ENCODE measurements at regions not wholly inside any gene's neighbourhood (a gene's known extent, or its start where the extent isn't known, plus 50 kb on each side); places are given as distances from the start of the nearest gene placed in this dataset.
"Not testable (repeated sequence)": the region's sequence is repeated elsewhere in the genome, so short reads cannot be mapped to it uniquely, and the experiment has no call there.

DNA sequence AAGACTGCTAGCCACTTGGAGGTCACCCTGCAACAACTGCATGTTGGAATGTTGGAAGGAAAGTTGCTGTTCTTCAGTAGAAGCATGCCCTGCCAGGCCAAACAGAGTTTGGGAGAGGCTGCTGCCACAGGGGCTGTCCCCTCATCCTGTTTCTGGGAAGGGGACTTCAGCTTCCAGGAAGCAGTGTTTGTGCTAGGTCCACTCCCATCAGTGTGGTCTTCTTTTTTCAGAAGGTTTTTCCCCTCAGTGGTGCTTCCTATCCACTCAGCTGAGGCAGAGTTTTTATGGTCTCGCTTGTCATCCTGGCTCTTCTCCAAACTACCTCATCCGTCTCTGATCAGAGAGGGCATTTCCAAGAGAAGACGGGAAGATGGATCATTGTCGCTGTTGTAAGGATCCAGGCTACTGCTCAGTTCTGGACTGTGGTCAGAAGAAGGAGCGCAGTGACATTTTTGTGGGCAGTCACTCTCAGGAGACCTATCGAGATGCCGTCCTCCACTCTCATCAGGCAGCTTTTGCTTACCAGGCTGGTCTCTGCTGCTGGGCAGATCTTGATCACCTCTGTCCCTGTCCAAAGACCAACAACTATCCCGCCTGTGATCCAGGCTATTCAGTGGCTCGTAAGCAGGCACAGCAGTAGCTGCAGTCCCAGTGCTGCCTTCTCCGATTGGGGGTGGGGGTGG is 97.8 kb upstream of the C5orf63 start:
- intact Hi-C loops (cut with DNase I; ENCODE audit: low total_unique reads) = no loop called here
- H3K9me3 ChIP-seq = peaks cover 0 to 6% (median 4%) of the 10 kb centered on the region in 3 donors
- DNase-seq = no peak
- H3K27me3 ChIP-seq = no peaks in the 10 kb centered on the region
- TF ChIP-seq, protein P1, sequence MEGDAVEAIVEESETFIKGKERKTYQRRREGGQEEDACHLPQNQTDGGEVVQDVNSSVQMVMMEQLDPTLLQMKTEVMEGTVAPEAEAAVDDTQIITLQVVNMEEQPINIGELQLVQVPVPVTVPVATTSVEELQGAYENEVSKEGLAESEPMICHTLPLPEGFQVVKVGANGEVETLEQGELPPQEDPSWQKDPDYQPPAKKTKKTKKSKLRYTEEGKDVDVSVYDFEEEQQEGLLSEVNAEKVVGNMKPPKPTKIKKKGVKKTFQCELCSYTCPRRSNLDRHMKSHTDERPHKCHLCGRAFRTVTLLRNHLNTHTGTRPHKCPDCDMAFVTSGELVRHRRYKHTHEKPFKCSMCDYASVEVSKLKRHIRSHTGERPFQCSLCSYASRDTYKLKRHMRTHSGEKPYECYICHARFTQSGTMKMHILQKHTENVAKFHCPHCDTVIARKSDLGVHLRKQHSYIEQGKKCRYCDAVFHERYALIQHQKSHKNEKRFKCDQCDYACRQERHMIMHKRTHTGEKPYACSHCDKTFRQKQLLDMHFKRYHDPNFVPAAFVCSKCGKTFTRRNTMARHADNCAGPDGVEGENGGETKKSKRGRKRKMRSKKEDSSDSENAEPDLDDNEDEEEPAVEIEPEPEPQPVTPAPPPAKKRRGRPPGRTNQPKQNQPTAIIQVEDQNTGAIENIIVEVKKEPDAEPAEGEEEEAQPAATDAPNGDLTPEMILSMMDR (IDR thresholded peaks at IDR 0.05) = no peak
- H3K4me1 ChIP-seq = no peaks in the 10 kb centered on the region
- no peaks in the 10 kb centered on the region for H3K36me3 ChIP-seq
- no peak overlapping the region for H3K4me3 ChIP-seq
- no peak overlapping the region for H3K27ac ChIP-seq

DNA sequence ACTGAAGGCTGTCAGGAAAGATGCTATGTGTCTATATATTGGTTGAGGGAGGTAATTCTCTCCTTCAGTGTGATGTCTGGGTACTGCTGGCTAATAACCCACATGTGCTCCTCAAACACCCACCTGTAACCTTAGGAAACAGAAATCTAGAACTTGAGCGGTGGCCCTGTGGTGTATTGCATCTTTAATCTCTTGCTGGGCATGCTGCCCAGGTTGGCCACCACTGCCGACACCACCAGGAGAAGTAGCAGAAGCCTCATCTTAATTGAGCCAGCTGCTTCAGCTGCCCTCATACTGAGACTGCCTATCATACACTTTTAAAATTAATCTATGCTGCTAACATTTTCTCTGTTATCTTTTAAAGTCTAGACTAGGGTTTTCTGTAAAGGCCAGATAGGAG is 103.5 kb upstream of the C5orf63 start:
- Histone ChIP-seq H3K4me3 (no peak overlapping the region), H3K27me3 (peaks cover 0 to 3% of the 10 kb centered on the region in 2 donors), H3K9me3 (peaks cover 0 to 6% (median 4%) of the 10 kb centered on the region in 3 donors), H3K27ac (no peak overlapping the region), H3K4me1 (no peaks in the 10 kb centered on the region), H3K36me3 (no peaks in the 10 kb centered on the region)
- TF ChIP-seq, protein P1 (IDR thresholded peaks at IDR 0.05) = no peak
- intact Hi-C loops (cut with DNase I; ENCODE audit: low total_unique reads) = no loop called here
- DNase-seq = no peak

DNA sequence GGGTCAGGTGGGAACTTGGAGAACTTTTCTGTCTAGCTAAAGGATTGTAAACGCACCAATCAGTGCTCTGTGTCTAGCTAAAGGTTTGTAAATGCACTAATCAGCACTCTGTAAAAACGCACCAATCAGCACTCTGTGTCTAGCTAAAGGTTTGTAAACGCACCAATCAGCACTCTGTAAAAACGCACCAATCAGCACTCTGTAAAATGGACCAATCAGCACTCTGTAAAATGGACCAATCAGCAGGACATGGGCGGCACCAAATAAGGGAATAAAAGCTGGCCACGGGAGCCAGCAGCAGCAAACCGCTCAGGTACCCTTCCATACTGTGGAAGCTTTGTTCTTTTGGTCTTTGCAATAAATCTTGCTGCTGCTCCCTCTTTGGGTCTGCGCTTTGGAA is 108.0 kb upstream of the MEGF10 start:
- H3K27me3 ChIP-seq; H3K9me3 ChIP-seq; DNase-seq; H3K4me1 ChIP-seq; intact Hi-C loops (cut with DNase I; ENCODE audit: low total_unique reads); H3K4me3 ChIP-seq; H3K27ac ChIP-seq; H3K36me3 ChIP-seq: not testable (repeated sequence)

DNA sequence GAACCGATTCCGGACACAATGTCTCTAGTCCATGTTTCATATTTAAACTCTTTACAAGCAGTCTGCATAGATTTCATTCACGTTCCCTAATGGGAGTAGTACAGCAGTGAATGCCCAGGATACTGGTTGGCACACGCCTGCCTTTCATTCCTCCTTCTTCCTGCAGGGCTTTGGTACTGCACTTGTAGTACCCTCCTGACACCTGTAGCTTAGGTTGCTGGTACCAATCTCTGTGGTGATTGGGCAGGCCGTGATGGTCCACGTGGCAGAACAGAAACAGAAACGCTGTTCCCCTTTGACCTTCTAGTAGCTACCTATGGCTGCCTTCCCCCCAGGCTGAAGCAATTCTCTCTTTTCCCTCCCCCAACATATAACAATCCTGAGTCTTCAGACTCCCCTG is 107.3 kb upstream of the MEGF10 start:
- no peak overlapping the region for H3K4me3 ChIP-seq
- no peaks in the 10 kb centered on the region for H3K9me3 ChIP-seq
- intact Hi-C loops (cut with DNase I; ENCODE audit: low total_unique reads) = no loop called here
- no peaks in the 10 kb centered on the region for H3K4me1 ChIP-seq
- no peak overlapping the region for H3K27ac ChIP-seq
- no peak for DNase-seq
- peaks cover 0 to 3% of the 10 kb centered on the region in 2 donors for H3K27me3 ChIP-seq
- TF ChIP-seq, protein P1 (IDR thresholded peaks at IDR 0.05) = no peak
- H3K36me3 ChIP-seq = no peaks in the 10 kb centered on the region

DNA sequence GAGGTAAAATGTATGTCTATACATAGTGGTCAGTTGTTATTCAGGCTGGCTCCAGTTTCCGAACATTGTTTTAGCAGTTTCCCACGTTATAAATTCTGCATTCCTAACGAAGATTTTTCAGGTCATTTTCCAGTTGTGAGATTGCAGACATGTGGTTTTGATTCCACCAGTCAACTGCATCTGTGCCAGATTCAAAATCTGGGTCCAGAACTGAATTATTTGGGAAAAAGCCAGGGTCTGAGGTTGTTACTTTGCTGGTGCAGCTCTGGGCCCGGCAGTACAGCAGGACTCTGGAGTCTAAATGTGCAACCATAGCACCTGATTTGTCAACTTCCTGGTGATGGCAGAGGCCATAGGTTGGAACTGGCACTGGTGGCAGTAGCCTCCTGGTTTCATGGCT is 105.7 kb upstream of the MEGF10 start:
- H3K4me3 ChIP-seq = no peak overlapping the region
- no peak for DNase-seq
- no peaks in the 10 kb centered on the region for H3K9me3 ChIP-seq
- intact Hi-C loops (cut with DNase I; ENCODE audit: low total_unique reads) = no loop called here
- H3K36me3 ChIP-seq = no peaks in the 10 kb centered on the region
- H3K27me3 ChIP-seq = peaks cover 0 to 3% of the 10 kb centered on the region in 2 donors
- no peaks in the 10 kb centered on the region for H3K4me1 ChIP-seq
- TF ChIP-seq, protein P1 (IDR thresholded peaks at IDR 0.05) = no peak
- H3K27ac ChIP-seq = no peak overlapping the region

DNA sequence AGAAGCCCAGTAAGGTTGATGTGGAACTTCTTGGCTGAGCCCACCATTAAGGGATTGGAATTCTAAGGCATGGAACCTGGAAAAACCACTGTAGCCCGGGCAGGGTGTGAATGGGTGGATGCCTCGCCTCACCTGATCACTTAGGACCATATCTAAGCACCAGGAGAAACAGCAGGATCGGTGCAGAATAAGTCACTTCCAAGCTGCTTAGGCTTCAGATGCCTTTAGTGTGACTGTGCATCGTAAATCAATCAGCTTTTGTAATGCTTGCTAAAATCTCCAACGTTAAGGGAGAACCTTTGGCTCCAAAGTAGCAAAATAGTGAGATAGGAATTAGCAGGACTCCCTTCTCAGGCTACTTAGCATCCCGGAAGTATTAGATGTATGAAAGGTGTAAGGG is 103.9 kb upstream of the MEGF10 start:
- no peaks in the 10 kb centered on the region for H3K4me1 ChIP-seq
- DNase-seq = no peak
- H3K4me3 ChIP-seq = no peak overlapping the region
- H3K36me3 ChIP-seq = no peaks in the 10 kb centered on the region
- intact Hi-C loops (cut with DNase I; ENCODE audit: low total_unique reads) = no loop called here
- H3K27me3 ChIP-seq = no peaks in the 10 kb centered on the region
- H3K27ac ChIP-seq = no peak overlapping the region
- no peaks in the 10 kb centered on the region for H3K9me3 ChIP-seq
- TF ChIP-seq, protein P1 (IDR thresholded peaks at IDR 0.05) = no peak
